Gastroesophageal sphincter (tissue), 4 donors: ENCODE measurements at regions not wholly inside any gene's neighbourhood (a gene's known extent, or its start where the extent isn't known, plus 50 kb on each side); places are given as distances from the start of the nearest gene placed in this dataset.

Experiments used
- ATAC-seq: fragments of 150-250 bp; one replicate; pipeline ENCODE4 v1.9.1; 2016; ENCODE audit warnings: mild to moderate bottlenecking, moderate library complexity
- H3K27ac ChIP-seq, 4 donors: fragments of 200-600 bp; sonication (generic) in 3 of 4; 1 replicate in 3 of 4; 2 replicates in 1 of 4; pipeline ENCODE4 v1.5.1; 2016 to 2019
- H3K27me3 ChIP-seq: fragments of 200-600 bp; sonication (generic); one replicate; pipeline ENCODE4 v1.5.1; 2019
- H3K36me3 ChIP-seq, 2 donors: fragments of 200-600 bp; sonication (generic); one replicate each; pipeline ENCODE4 v1.5.1; 2019; ENCODE audit warnings: control low read depth in 1 of 2
- H3K4me1 ChIP-seq, 3 donors: fragments of 200-600 bp; sonication (generic); 1 replicate in 2 of 3; 2 replicates in 1 of 3; pipeline ENCODE4 v1.5.1; 2016 to 2019; ENCODE audit warnings: control low read depth in 2 of 3
- H3K4me3 ChIP-seq, 2 donors: fragments of 200-600 bp; sonication (generic); one replicate each; pipeline ENCODE4 v1.5.1; 2019; ENCODE audit warnings: mild to moderate bottlenecking in 1 of 2, moderate library complexity in 1 of 2
- H3K9me3 ChIP-seq, 3 donors: fragments of 200-600 bp; sonication (generic); one replicate each; pipeline ENCODE4 v1.5.1; 2017 to 2019; ENCODE audit warnings: control low read depth in 2 of 3
- EP300 ChIP-seq: sonication (generic); formaldehyde crosslinking; IDR thresholded peaks from one replicate; pipeline ENCODE4 v1.6.1; 2017; ENCODE audit warnings: antibody characterized with exemption, mild to moderate bottlenecking
- POLR2A ChIP-seq, 2 donors: fragments of 450-650 bp; IDR thresholded peaks; one replicate each; pipeline ENCODE4 v1.6.1; 2017; ENCODE audit warnings: antibody characterized with exemption in 2 of 2, mild to moderate bottlenecking in 2 of 2, moderate library complexity in 1 of 2
- POLR2AphosphoS5 ChIP-seq: sonication (generic); formaldehyde crosslinking; IDR thresholded peaks from one replicate; pipeline ENCODE4 v1.6.1; 2017; ENCODE audit warnings: antibody characterized with exemption
- WGBS, 2 donors: methylation state at CpG; one replicate each; pipeline ENCODE4 v1.1.5; 2018; ENCODE audit warnings: low coverage in 1 of 2; 5-methylcytosine and 5-hydroxymethylcytosine counted together
- TF ChIP-seq, protein P1 (sequence below), 4 experiments: fragments of 200-600 bp in 2 of 4; fragments of 450-650 bp in 2 of 4; sonication (generic) in 1 of 4; IDR thresholded peaks; one replicate each; pipeline ENCODE4 v1.5.1; 2017 to 2019; ENCODE audit warnings: antibody characterized with exemption in 4 of 4, mild to moderate bottlenecking in 2 of 4, moderate library complexity in 2 of 4

DNA sequence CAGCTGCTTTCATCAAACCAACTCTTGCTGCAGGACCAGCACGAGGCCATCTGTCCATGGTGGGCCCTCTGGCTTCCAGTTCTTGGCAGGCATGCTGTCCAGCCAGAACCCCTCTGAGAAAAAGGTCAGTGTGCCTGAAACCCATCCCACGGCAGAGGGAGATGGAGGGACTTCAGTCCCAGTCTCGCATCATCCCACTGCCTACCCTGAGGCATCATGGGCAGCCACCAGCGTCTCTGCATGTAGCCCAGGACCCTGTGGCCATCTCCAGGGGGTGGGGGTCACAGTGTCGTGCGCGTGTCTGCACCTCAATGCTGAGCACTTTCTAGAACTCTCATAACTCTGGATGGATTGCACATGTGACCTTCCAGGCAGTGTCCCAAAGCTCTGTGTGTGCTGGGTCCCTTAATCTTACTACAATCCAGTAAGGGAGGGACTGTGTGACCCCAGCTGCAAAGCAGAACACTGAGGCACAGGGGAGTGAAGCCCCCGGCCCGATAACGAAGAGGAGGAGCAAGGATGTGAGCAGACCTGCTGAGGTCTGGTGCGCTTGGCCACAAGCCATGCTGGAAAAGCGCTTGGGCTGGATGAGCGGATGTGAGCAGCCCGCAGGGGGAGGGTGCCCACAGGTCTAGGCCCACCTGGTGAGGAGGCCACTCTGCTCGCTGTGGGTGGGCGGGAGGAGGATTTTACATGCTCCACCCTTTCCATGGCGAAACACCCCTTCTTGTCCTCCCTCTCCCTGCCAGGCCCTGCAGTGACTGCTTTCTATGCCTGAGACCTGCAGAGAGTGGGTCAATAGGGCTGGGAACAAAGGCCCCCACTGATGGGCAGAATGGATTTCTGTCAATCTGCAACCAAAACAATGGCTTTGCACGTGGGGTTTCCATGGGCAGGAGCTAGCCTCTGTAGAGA, 1401.0 kb downstream of the BRD1 start:
- Histone ChIP-seq H3K4me3 (no peak overlapping the region), H3K27ac (no peak overlapping the region), H3K27me3 (peaks cover 68% of the 10 kb centered on the region), H3K9me3 (no peaks in the 10 kb centered on the region), H3K4me1 (no peaks in the 10 kb centered on the region), H3K36me3 (no peaks in the 10 kb centered on the region)
- 67 to 77% methylated on average over 1 to 10 of the region's 18 CpGs for WGBS, 2 donors
- no peak for ATAC-seq
- no peak for TF ChIP-seq POLR2AphosphoS5
- no peak for TF ChIP-seq EP300
- TF ChIP-seq POLR2A (IDR thresholded peaks at IDR 0.05), result no peak
- TF ChIP-seq, protein P1, sequence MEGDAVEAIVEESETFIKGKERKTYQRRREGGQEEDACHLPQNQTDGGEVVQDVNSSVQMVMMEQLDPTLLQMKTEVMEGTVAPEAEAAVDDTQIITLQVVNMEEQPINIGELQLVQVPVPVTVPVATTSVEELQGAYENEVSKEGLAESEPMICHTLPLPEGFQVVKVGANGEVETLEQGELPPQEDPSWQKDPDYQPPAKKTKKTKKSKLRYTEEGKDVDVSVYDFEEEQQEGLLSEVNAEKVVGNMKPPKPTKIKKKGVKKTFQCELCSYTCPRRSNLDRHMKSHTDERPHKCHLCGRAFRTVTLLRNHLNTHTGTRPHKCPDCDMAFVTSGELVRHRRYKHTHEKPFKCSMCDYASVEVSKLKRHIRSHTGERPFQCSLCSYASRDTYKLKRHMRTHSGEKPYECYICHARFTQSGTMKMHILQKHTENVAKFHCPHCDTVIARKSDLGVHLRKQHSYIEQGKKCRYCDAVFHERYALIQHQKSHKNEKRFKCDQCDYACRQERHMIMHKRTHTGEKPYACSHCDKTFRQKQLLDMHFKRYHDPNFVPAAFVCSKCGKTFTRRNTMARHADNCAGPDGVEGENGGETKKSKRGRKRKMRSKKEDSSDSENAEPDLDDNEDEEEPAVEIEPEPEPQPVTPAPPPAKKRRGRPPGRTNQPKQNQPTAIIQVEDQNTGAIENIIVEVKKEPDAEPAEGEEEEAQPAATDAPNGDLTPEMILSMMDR (IDR thresholded peaks at IDR 0.05), result no peak

GRCh38 chr22:48425641-48426040, 1402.0 kb downstream of the BRD1 start:
- H3K27me3 ChIP-seq, result peaks cover 64% of the 10 kb centered on the region
- no peaks in the 10 kb centered on the region for H3K36me3 ChIP-seq
- no CpG with 5 or more reads among the region's 12 CpGs for WGBS, 2 donors
- no peak overlapping the region for H3K27ac ChIP-seq
- H3K4me1 ChIP-seq, result no peaks in the 10 kb centered on the region
- no peak for ATAC-seq
- no peak overlapping the region for H3K4me3 ChIP-seq
- H3K9me3 ChIP-seq, result no peaks in the 10 kb centered on the region
- TF ChIP-seq POLR2AphosphoS5, result no peak
- TF ChIP-seq, protein P1 (IDR thresholded peaks at IDR 0.05), result no peak
- no peak for TF ChIP-seq EP300
- TF ChIP-seq POLR2A (IDR thresholded peaks at IDR 0.05), result no peak

DNA sequence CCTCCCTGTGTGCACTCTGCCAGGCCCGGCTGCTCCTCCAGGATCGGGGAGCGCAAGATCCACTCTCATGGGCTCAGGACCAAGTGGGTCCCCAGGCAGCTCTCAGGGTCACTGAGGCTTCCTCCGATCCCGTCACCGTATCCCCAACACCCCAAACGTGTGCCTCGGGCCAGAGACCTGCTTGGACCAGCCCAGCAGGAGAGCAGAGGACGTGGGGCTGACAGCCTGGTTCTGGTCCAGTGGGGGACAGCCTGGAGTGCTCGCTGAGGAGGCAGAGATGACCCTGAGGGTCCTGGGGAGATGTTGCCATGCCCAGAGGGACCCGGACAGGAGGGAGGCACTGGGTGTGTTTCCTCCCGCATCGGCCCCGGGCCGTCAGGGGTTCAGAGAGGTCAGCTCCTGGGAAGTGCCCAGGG, 1402.6 kb downstream of the BRD1 start:
- no peaks in the 10 kb centered on the region for H3K9me3 ChIP-seq
- no peaks in the 10 kb centered on the region for H3K36me3 ChIP-seq
- peaks cover 64% of the 10 kb centered on the region for H3K27me3 ChIP-seq
- no peak for ATAC-seq
- no peak overlapping the region for H3K27ac ChIP-seq
- no CpG with 5 or more reads among the region's 15 CpGs for WGBS, 2 donors
- no peak for TF ChIP-seq EP300
- TF ChIP-seq, protein P1 (IDR thresholded peaks at IDR 0.05), result no peak
- TF ChIP-seq POLR2AphosphoS5, result no peak
- no peak for TF ChIP-seq POLR2A (IDR thresholded peaks at IDR 0.05)
- no peak overlapping the region for H3K4me3 ChIP-seq
- H3K4me1 ChIP-seq, result no peaks in the 10 kb centered on the region

DNA sequence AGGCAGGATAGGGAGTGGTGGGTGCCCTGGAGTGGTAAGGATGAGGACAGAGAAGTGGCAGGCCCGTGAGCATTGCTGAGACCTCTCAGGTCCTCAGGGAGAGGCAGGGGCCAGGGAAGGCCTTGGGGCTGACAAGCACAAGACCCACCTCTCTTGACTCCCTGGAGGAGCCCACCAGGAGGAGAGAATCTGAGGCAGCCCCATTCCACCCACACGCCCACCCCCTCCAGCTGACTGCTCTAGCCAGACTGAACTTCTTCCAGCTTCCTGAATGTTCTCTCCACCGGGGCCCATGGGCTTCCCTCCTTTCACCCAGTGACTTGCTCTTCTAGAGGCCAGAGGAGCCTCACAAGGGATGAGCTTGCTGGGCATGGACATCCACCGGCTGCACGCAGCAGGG, 1403.0 kb downstream of the BRD1 start:
- H3K27me3 ChIP-seq, result peaks cover 64% of the 10 kb centered on the region
- H3K4me3 ChIP-seq, result no peak overlapping the region
- WGBS, 2 donors, result 74% methylated on average over 4 of the region's 5 CpGs; no CpG with 5 or more reads in 1 of the 2 donors
- no peak overlapping the region for H3K27ac ChIP-seq
- H3K4me1 ChIP-seq, result no peaks in the 10 kb centered on the region
- TF ChIP-seq, protein P1 (IDR thresholded peaks at IDR 0.05), result no peak
- TF ChIP-seq EP300, result no peak
- TF ChIP-seq POLR2AphosphoS5, result no peak
- TF ChIP-seq POLR2A (IDR thresholded peaks at IDR 0.05), result no peak
- H3K9me3 ChIP-seq, result no peaks in the 10 kb centered on the region
- no peak for ATAC-seq
- no peaks in the 10 kb centered on the region for H3K36me3 ChIP-seq

DNA sequence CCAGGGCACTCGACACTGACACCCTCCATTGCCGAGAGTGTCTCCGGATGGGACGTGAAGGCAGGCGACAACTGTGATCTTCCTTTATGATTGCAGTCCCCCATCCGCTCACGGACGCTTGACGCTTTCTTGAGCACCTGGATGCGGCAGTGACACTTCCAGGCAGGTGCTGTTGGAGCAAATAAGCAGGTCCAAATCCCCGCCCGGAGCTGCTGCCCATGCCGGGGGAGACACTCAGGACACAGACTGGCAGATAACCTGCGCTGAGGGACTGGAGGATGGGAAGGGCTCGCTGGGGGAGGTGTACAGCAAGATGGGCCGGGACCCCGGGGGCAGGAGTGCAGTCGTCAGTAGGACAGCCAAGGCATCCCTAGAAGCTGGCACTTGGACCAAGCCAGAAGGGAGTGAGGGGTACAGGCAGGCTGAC, 1403.5 kb downstream of the BRD1 start:
- 60% methylated on average over 3 of the region's 18 CpGs; no CpG with 5 or more reads in 1 of the 2 donors for WGBS, 2 donors
- no peaks in the 10 kb centered on the region for H3K4me1 ChIP-seq
- ATAC-seq, result no peak

More for the DNA sequence above, 1403.5 kb downstream of the BRD1 start:
- TF ChIP-seq EP300, result no peak
- TF ChIP-seq, protein P1 (IDR thresholded peaks at IDR 0.05), result no peak
- TF ChIP-seq POLR2AphosphoS5, result no peak
- TF ChIP-seq POLR2A (IDR thresholded peaks at IDR 0.05), result no peak
- Histone ChIP-seq H3K27ac (no peak overlapping the region), H3K9me3 (no peaks in the 10 kb centered on the region), H3K36me3 (no peaks in the 10 kb centered on the region), H3K27me3 (peaks cover 63% of the 10 kb centered on the region), H3K4me3 (no peak overlapping the region)
